ENCODE measurements at regions not wholly inside any gene's neighbourhood (a gene's known extent, or its start where the extent isn't known, plus 50 kb on each side); places are given as distances from the start of the nearest gene placed in this dataset.

DNA sequence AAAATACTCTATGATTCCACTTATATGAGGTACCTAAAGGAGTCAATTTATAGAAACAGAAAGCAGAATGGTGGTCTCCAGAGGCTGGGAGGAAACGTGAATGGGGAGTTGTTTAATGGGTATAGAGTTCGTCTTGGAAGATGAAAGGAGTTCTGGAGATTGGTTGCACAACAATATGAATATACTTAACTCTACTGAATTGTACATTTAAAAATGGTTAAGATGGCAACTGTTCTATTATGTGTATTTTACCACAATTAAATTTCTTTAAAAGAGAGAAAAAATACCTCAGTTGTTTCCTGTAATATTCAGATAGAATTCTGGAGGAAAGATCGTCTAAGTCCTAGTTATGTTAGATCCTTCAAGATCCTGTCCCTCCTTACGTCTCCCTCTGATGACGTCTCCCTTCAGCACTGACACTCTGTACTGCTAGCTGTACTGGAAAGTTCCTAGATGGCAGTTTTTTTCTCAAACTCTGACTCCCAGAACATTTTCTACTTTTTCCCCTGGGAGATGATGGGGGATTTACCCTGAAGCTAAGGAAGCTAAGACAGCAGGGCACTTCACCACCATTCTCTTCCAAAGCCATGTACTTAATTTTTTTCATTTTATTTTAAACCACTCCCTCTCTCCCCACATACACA lies 53.2 kb upstream of the CAV2 start:
- TF ChIP-seq, protein P1, sequence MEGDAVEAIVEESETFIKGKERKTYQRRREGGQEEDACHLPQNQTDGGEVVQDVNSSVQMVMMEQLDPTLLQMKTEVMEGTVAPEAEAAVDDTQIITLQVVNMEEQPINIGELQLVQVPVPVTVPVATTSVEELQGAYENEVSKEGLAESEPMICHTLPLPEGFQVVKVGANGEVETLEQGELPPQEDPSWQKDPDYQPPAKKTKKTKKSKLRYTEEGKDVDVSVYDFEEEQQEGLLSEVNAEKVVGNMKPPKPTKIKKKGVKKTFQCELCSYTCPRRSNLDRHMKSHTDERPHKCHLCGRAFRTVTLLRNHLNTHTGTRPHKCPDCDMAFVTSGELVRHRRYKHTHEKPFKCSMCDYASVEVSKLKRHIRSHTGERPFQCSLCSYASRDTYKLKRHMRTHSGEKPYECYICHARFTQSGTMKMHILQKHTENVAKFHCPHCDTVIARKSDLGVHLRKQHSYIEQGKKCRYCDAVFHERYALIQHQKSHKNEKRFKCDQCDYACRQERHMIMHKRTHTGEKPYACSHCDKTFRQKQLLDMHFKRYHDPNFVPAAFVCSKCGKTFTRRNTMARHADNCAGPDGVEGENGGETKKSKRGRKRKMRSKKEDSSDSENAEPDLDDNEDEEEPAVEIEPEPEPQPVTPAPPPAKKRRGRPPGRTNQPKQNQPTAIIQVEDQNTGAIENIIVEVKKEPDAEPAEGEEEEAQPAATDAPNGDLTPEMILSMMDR (conservative IDR thresholded peaks at IDR 0.05): no peak
- TF ChIP-seq EZH2 (IDR thresholded peaks at IDR 0.05; ENCODE audit: low read depth): no peak

All from PC-9 (cell line).